ENCODE measurements at regions not wholly inside any gene's neighbourhood (a gene's known extent, or its start where the extent isn't known, plus 50 kb on each side); places are given as distances from the start of the nearest gene placed in this dataset.
A peak's percentile ranks its signal among the peaks of the same experiment; 100 is the strongest.

- DNase-seq = no peak
These were observed 146.1 kb upstream of the RAI14 start for GRCh38 chr5:34510002-34510401.

- DNase-seq = no peak
These were observed 145.1 kb upstream of the RAI14 start for GRCh38 chr5:34511063-34511462.

- no peak for DNase-seq
These were observed 144.6 kb upstream of the RAI14 start for GRCh38 chr5:34511481-34511880.

- DNase-seq = peak; percentile 58
These were observed 144.2 kb upstream of the RAI14 start for GRCh38 chr5:34511915-34512314.

- no peak for DNase-seq
These were observed 140.0 kb upstream of the RAI14 start for GRCh38 chr5:34516166-34516565.

GRCh38 chr5:34516686-34517085 is 139.4 kb upstream of the RAI14 start:
- DNase-seq = no peak

GRCh38 chr5:34517249-34517648 is 138.9 kb upstream of the RAI14 start:
- DNase-seq = no peak

- no peak for DNase-seq
These were observed 136.5 kb upstream of the RAI14 start for GRCh38 chr5:34519489-34520220.

- DNase-seq = no peak
These were observed 134.4 kb upstream of the RAI14 start for GRCh38 chr5:34521628-34522290.

- DNase-seq = peak; percentile 83
These were observed 133.3 kb upstream of the RAI14 start for GRCh38 chr5:34522599-34523386.

GRCh38 chr5:34523387-34523726 is 132.8 kb upstream of the RAI14 start:
- no peak for DNase-seq

- no peak for DNase-seq
These were observed 132.0 kb upstream of the RAI14 start for GRCh38 chr5:34524123-34524522.

GRCh38 chr5:34525761-34526160 is 130.4 kb upstream of the RAI14 start:
- DNase-seq = no peak

- DNase-seq = no peak
These were observed 129.3 kb upstream of the RAI14 start for GRCh38 chr5:34526682-34527305.

- DNase-seq = no peak
These were observed 126.4 kb upstream of the RAI14 start for GRCh38 chr5:34529581-34530331.

- DNase-seq = no peak
These were observed 125.5 kb upstream of the RAI14 start for GRCh38 chr5:34530637-34531036.

GRCh38 chr5:34531751-34532360 is 124.3 kb upstream of the RAI14 start:
- no peak for DNase-seq

GRCh38 chr5:34533582-34534522 is 122.3 kb upstream of the RAI14 start:
- DNase-seq = no peak

GRCh38 chr5:34534523-34535103 is 121.5 kb upstream of the RAI14 start:
- DNase-seq = no peak

- DNase-seq = no peak
These were observed 120.7 kb upstream of the RAI14 start for GRCh38 chr5:34535433-34535832.

Measured in femur (tissue), 1 donor.